ENCODE measurements at regions not wholly inside any gene's neighbourhood (a gene's known extent, or its start where the extent isn't known, plus 50 kb on each side); places are given as distances from the start of the nearest gene placed in this dataset.

GRCh38 chr17:412211-413015 is 59.8 kb upstream of the RPH3AL start:
- no peak for DNase-seq

- DNase-seq: no peak
These were observed 59.0 kb upstream of the RPH3AL start for GRCh38 chr17:411421-412120.

- DNase-seq: no peak
These were observed 58.2 kb upstream of the RPH3AL start for GRCh38 chr17:410543-411401.

GRCh38 chr17:409848-410542 is 57.4 kb upstream of the RPH3AL start:
- DNase-seq: peak; percentile 82

- no peak for DNase-seq
These were observed 56.8 kb upstream of the RPH3AL start for GRCh38 chr17:409308-409847.

GRCh38 chr17:404703-405102 is 52.1 kb upstream of the RPH3AL start:
- DNase-seq: no peak

Measured in NCI-H510A (cell line).